Smooth muscle cell (in vitro differentiated cells): ENCODE measurements at regions not wholly inside any gene's neighbourhood (a gene's known extent, or its start where the extent isn't known, plus 50 kb on each side); places are given as distances from the start of the nearest gene placed in this dataset.

Experiments
- DNase-seq: peaks from one replicate; lab custom pipeline; 2025; ENCODE audit not compliant: unreplicated experiment; lab: John Stamatoyannopoulos, UW
- H2AFZ ChIP-seq: fragments of 200-600 bp; sonication (generic); 2 replicates; pipeline ENCODE4 v1.6.0; 2016; ENCODE audit warnings: antibody characterized with exemption, low read depth, mild to moderate bottlenecking
- H3F3A ChIP-seq: fragments of 200-600 bp; sonication (generic); 2 replicates; pipeline ENCODE4 v1.6.0; 2017; ENCODE audit warnings: antibody characterized with exemption, low read depth
- H3K27ac ChIP-seq: fragments of 200-600 bp; sonication (generic); 2 replicates; pipeline ENCODE4 v1.5.1; 2016; ENCODE audit warnings: low read depth, mild to moderate bottlenecking
- H3K27me3 ChIP-seq: fragments of 200-600 bp; sonication (generic); 2 replicates; pipeline ENCODE4 v1.6.1; 2016; ENCODE audit warnings: low read depth, mild to moderate bottlenecking
- H3K36me3 ChIP-seq: fragments of 200-600 bp; sonication (generic); 2 replicates; pipeline ENCODE4 v1.5.1; 2016; ENCODE audit warnings: low read depth
- H3K4me1 ChIP-seq: fragments of 200-600 bp; sonication (generic); 2 replicates; pipeline ENCODE4 v1.5.1; 2016; ENCODE audit warnings: low read depth
- H3K4me2 ChIP-seq: fragments of 200-600 bp; sonication (generic); 2 replicates; pipeline ENCODE4 v1.6.0; 2016; ENCODE audit warnings: mild to moderate bottlenecking
- H3K4me3 ChIP-seq: fragments of 200-600 bp; sonication (generic); 2 replicates; pipeline ENCODE4 v1.5.1; 2016; ENCODE audit warnings: mild to moderate bottlenecking
- H3K79me2 ChIP-seq: fragments of 200-600 bp; sonication (generic); 2 replicates; pipeline ENCODE4 v1.6.0; 2016; ENCODE audit warnings: low read depth, mild to moderate bottlenecking
- H3K9ac ChIP-seq: fragments of 200-600 bp; sonication (generic); 2 replicates; pipeline ENCODE4 v1.6.0; 2016; ENCODE audit warnings: low read depth
- H3K9me3 ChIP-seq: fragments of 200-600 bp; sonication (generic); replicated peaks from 2 replicates; pipeline ENCODE4 v1.5.1; 2016; ENCODE audit warnings: low read depth
- H4K20me1 ChIP-seq: fragments of 200-600 bp; sonication (generic); 2 replicates; pipeline ENCODE4 v1.6.0; 2016; ENCODE audit warnings: low read depth
- CTCF ChIP-seq: fragments of 200-600 bp; sonication (generic); IDR thresholded peaks from 2 replicates; pipeline ENCODE4 v1.5.1; 2017; ENCODE audit warnings: borderline replicate concordance, mild to moderate bottlenecking, antibody characterized with exemption; ENCODE audit not compliant: insufficient read depth, poor library complexity, severe bottlenecking
- WGBS: methylation state at CpG from one replicate; pipeline ENCODE4 v1.1.7; 2016; ENCODE audit warnings: low lambda C conversion rate; 5-methylcytosine and 5-hydroxymethylcytosine counted together

- no peak overlapping the region for H2AFZ ChIP-seq
- WGBS: 75% methylated on average over 3 of the region's 3 CpGs
- no peak for DNase-seq
- H4K20me1 ChIP-seq: no peaks in the 10 kb centered on the region
- H3K4me1 ChIP-seq: no peaks in the 10 kb centered on the region
- H3K27ac ChIP-seq: no peak overlapping the region
- H3K4me3 ChIP-seq: no peak overlapping the region
- no peaks in the 10 kb centered on the region for H3K27me3 ChIP-seq
- no peak for TF ChIP-seq CTCF
- no peak overlapping the region for H3K4me2 ChIP-seq
- no peaks in the 10 kb centered on the region for H3K79me2 ChIP-seq
- no peaks in the 10 kb centered on the region for H3F3A ChIP-seq
- H3K36me3 ChIP-seq: no peaks in the 10 kb centered on the region
- H3K9ac ChIP-seq: no peak overlapping the region
- H3K9me3 ChIP-seq: no peaks in the 10 kb centered on the region
These were observed 603.5 kb upstream of the NRP1 start for GRCh38 chr10:33938001-33938400.

GRCh38 chr10:33937036-33937730 is 602.7 kb upstream of the NRP1 start:
- WGBS: 77% methylated on average over 15 of the region's 15 CpGs
- Histone ChIP-seq H3K27me3 (no peaks in the 10 kb centered on the region), H3K4me1 (no peaks in the 10 kb centered on the region), H3K4me3 (no peak overlapping the region), H4K20me1 (no peaks in the 10 kb centered on the region), H2AFZ (no peak overlapping the region), H3K79me2 (no peaks in the 10 kb centered on the region), H3K9me3 (no peaks in the 10 kb centered on the region), H3K4me2 (no peak overlapping the region), H3K9ac (no peak overlapping the region), H3F3A (no peaks in the 10 kb centered on the region), H3K36me3 (no peaks in the 10 kb centered on the region), H3K27ac (no peak overlapping the region)
- TF ChIP-seq CTCF: no peak
- DNase-seq: no peak

GRCh38 chr10:33935350-33935749 is 600.9 kb upstream of the NRP1 start:
- Histone ChIP-seq H3K4me3 (no peak overlapping the region), H4K20me1 (no peaks in the 10 kb centered on the region), H3K27ac (no peak overlapping the region), H3K9ac (no peak overlapping the region), H3K36me3 (no peaks in the 10 kb centered on the region), H3K4me2 (no peak overlapping the region), H2AFZ (no peak overlapping the region), H3K27me3 (no peaks in the 10 kb centered on the region), H3F3A (no peaks in the 10 kb centered on the region), H3K79me2 (no peaks in the 10 kb centered on the region), H3K4me1 (no peaks in the 10 kb centered on the region), H3K9me3 (no peaks in the 10 kb centered on the region)
- 73% methylated on average over 3 of the region's 3 CpGs for WGBS
- TF ChIP-seq CTCF: no peak
- DNase-seq: no peak

GRCh38 chr10:33930079-33930478 is 595.6 kb upstream of the NRP1 start:
- Histone ChIP-seq H3K4me3 (no peak overlapping the region), H2AFZ (no peak overlapping the region), H3K27me3 (no peaks in the 10 kb centered on the region), H3F3A (no peaks in the 10 kb centered on the region), H3K4me2 (no peak overlapping the region), H3K27ac (no peak overlapping the region), H3K4me1 (no peaks in the 10 kb centered on the region), H3K79me2 (no peaks in the 10 kb centered on the region), H3K9me3 (no peaks in the 10 kb centered on the region), H3K9ac (no peak overlapping the region), H4K20me1 (no peaks in the 10 kb centered on the region), H3K36me3 (no peaks in the 10 kb centered on the region)
- no peak for TF ChIP-seq CTCF
- 100% methylated on average over 1 of the region's 1 CpG for WGBS
- DNase-seq: no peak
